HAP-1 (cell line): ENCODE measurements at regions not wholly inside any gene's neighbourhood (a gene's known extent, or its start where the extent isn't known, plus 50 kb on each side); places are given as distances from the start of the nearest gene placed in this dataset.

ENCODE experiments used
- DNase-seq, 2 experiments: peaks; one replicate each; pipeline ENCODE4 v3.0.0-alpha.2; 2016 to 2020; ENCODE audit warnings: low spot score in 2 of 2
- H3K27me3 ChIP-seq: fragments of 250-450 bp; sonication (Bioruptor Pico); 2 replicates; pipeline ENCODE4 v1.5.1; 2020; ENCODE audit warnings: low read depth, mild to moderate bottlenecking, moderate library complexity
- H3K36me3 ChIP-seq: fragments of 250-450 bp; sonication (Bioruptor Pico); replicated peaks from 2 replicates; pipeline ENCODE4 v1.5.1; 2020; ENCODE audit warnings: mild to moderate bottlenecking
- H3K4me1 ChIP-seq: fragments of 250-450 bp; sonication (Bioruptor Pico); 2 replicates; pipeline ENCODE4 v1.5.1; 2020; ENCODE audit warnings: mild to moderate bottlenecking
- H3K4me3 ChIP-seq: fragments of 250-450 bp; sonication (Bioruptor Pico); 2 replicates; pipeline ENCODE4 v1.5.1; 2020; ENCODE audit warnings: mild to moderate bottlenecking, moderate library complexity
- H3K9me3 ChIP-seq: fragments of 250-450 bp; sonication (Bioruptor Pico); 2 replicates; pipeline ENCODE4 v1.5.1; 2020; ENCODE audit warnings: mild to moderate bottlenecking, moderate library complexity
- in situ Hi-C: fragments of 300-500 bp; cut with MboI; formaldehyde crosslinking; loops from 3 replicates; pipeline ENCODE4 v1.14.3; 2020; ENCODE audit warnings: low sequenced_read_pairs, inconsistent platforms, mixed read lengths

DNA sequence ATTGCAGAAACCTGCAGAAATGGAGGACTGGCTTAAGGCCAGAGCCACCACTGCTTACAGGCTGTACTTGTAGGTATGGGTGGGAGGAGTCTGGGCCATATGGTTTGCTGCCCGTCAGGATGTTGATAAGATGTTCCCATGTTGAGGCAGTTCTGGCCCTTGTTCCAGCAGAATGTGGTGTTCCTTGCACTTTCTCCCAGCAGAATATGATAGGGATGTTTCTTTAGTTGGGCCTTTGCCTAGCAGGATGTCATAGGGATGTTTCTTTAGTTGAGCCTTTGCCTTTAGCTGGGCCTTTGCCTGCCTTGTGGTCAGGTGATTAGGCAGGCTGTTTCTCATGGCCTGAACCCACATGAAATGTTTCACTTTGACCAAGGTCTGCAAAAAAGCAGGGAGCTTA lies 139.1 kb upstream of the PAQR3 start:
- H3K9me3 ChIP-seq: 0 out of 2 replicates have a peak, but pooled peaks cover 4% of the 10 kb centered on the region
- no peaks in the 10 kb centered on the region for H3K27me3 ChIP-seq
- H3K4me3 ChIP-seq: no peak overlapping the region
- in situ Hi-C loops: no loop called here
- peaks cover 5% of the 10 kb centered on the region for H3K4me1 ChIP-seq
- no peak for DNase-seq
- H3K36me3 ChIP-seq: no peaks in the 10 kb centered on the region

DNA sequence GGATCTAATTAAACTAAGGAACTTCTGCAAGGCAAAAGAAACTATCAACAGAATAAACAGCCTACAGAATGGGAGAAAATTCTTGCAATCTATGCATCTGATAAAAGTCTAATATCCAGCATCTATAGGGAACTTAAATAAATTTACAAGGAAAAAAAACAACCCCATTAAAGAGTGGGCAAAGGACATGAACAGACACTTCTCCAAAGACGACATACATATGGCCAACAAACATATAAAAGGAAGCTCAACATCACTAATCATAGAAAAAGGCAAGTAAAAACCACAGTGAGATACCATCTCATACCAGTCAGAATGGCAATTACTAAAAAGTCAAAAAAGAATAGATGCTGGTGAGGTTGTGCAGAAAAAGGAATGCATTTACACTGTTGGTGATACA lies 134.8 kb upstream of the PAQR3 start:
- in situ Hi-C loops: no loop called here
- H3K27me3 ChIP-seq: no peaks in the 10 kb centered on the region
- no peaks in the 10 kb centered on the region for H3K36me3 ChIP-seq
- H3K4me3 ChIP-seq: no peak overlapping the region
- DNase-seq: no peak
- H3K9me3 ChIP-seq: no peaks in the 10 kb centered on the region
- H3K4me1 ChIP-seq: no peaks in the 10 kb centered on the region

DNA sequence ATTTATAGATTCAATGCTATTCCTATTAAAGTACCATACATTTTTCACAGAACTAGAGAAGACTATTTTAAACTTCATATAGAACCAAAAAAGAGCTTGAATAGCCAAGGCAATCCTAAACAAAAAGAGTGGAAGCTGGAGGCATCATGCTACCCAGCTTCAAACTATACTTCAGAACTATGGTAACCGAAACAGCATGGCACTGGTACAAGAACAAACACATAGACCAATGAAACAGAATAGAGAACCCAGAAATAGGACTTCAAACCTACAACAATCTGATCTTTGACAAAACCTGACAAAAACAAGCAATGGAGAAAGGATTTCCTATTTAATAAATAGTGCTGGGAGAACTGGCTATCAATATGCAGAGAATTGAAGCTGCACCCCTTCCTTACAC lies 134.2 kb upstream of the PAQR3 start:
- DNase-seq: no peak
- H3K27me3 ChIP-seq: no peaks in the 10 kb centered on the region
- no peaks in the 10 kb centered on the region for H3K36me3 ChIP-seq
- H3K9me3 ChIP-seq: no peaks in the 10 kb centered on the region
- H3K4me1 ChIP-seq: no peaks in the 10 kb centered on the region
- in situ Hi-C loops: no loop called here
- H3K4me3 ChIP-seq: no peak overlapping the region

DNA sequence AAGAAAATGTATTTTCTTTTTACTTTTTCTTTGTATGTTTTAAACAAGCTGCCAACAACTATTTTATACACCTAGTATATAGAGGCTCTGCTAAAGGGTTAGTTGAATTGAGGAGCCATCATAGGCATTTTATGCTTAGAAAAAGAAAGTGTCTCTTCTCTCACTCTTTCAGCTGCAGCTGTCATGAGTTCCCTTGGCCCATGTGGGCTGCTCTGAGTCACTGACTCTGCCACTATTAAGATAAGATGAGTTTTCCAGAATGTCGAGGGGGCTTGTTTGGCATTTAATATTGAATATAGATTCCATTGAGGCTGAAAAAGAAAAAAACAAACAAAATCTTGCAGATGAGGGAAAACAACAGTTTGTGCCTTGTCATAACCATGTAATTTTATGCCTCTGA lies 126.0 kb upstream of the PAQR3 start:
- Histone ChIP-seq H3K36me3 (no peaks in the 10 kb centered on the region), H3K27me3 (no peaks in the 10 kb centered on the region), H3K4me1 (no peaks in the 10 kb centered on the region), H3K4me3 (no peak overlapping the region), H3K9me3 (no peaks in the 10 kb centered on the region)
- in situ Hi-C loops: no loop called here
- DNase-seq: no peak

DNA sequence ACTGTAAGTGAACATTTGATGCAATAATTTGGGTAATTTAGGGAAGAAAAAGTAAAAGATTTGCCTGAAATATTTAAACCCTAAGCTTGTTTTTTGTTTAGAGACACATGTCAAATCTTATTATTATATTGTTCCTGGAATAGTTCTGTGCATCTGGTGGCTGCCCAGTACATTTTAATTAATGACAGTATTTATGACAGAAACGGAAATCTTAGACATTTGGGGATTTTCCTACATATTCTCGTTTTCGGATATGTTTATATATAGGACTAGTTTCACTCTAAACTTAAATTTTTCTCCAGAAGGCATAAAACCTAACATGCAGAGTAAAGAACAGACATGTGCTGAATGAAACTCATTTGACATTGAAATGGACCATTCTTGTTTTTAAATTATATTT lies 125.6 kb upstream of the PAQR3 start:
- H3K4me1 ChIP-seq: no peaks in the 10 kb centered on the region
- no peaks in the 10 kb centered on the region for H3K36me3 ChIP-seq
- no peaks in the 10 kb centered on the region for H3K27me3 ChIP-seq
- H3K9me3 ChIP-seq: no peaks in the 10 kb centered on the region
- DNase-seq: no peak
- in situ Hi-C loops: no loop called here
- H3K4me3 ChIP-seq: no peak overlapping the region

DNA sequence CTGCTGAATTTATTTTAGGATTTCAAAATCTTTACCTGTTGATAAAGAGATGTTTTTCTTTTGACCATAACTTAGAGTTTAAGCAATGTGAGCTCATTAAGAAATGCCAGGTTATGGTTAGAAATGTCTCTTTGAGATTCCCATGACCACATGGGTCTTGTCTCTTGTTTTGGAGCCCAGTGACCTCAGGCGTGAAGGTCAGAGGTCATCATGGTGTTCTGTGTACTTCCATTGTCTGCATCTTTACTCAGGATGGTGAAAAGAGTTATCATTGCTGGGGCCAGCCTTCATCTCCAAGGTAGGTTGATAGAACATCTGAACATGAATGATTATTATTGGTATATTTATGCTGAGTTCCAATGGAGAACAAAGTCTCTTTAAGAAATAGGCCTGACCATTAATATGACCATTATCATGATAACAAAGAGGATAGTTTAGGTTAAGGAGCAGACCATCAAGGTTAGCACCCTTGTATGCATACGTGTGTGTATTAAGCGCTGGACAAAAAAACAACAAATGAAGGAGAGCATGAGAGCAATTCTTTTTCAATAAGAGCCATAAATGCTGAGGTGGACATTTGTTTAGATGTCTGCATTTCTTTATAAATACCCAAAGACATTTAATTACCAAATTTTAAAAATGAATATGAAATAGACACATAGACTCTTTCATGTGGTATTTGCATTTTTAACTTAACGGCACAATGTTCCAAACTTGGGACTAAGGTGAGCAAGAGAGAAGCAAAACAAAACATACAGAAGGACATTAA lies 120.6 kb upstream of the PAQR3 start:
- Histone ChIP-seq H3K27me3 (no peaks in the 10 kb centered on the region), H3K4me3 (no peak overlapping the region), H3K9me3 (no peaks in the 10 kb centered on the region), H3K4me1 (no peaks in the 10 kb centered on the region), H3K36me3 (no peaks in the 10 kb centered on the region)
- DNase-seq: no peak
- in situ Hi-C loops: no loop called here

- Histone ChIP-seq H3K4me1 (no peaks in the 10 kb centered on the region), H3K36me3 (no peaks in the 10 kb centered on the region), H3K27me3 (no peaks in the 10 kb centered on the region), H3K4me3 (no peak overlapping the region), H3K9me3 (no peaks in the 10 kb centered on the region)
- in situ Hi-C loops: no loop called here
- DNase-seq: no peak
Measured at GRCh38 chr4:79057772-79058171, 118.5 kb upstream of the PAQR3 start.

- no peak for DNase-seq
- in situ Hi-C loops: no loop called here
- Histone ChIP-seq H3K27me3 (no peaks in the 10 kb centered on the region), H3K36me3 (no peaks in the 10 kb centered on the region), H3K4me3 (no peak overlapping the region), H3K4me1 (no peaks in the 10 kb centered on the region), H3K9me3 (no peaks in the 10 kb centered on the region)
Measured at GRCh38 chr4:79053754-79054153, 114.5 kb upstream of the PAQR3 start.

GRCh38 chr4:79050541-79050880 lies 111.3 kb upstream of the PAQR3 start:
- H3K4me1 ChIP-seq: no peaks in the 10 kb centered on the region
- no peaks in the 10 kb centered on the region for H3K9me3 ChIP-seq
- no peak for DNase-seq
- H3K36me3 ChIP-seq: no peaks in the 10 kb centered on the region
- H3K27me3 ChIP-seq: no peaks in the 10 kb centered on the region
- in situ Hi-C loops: no loop called here
- no peak overlapping the region for H3K4me3 ChIP-seq

DNA sequence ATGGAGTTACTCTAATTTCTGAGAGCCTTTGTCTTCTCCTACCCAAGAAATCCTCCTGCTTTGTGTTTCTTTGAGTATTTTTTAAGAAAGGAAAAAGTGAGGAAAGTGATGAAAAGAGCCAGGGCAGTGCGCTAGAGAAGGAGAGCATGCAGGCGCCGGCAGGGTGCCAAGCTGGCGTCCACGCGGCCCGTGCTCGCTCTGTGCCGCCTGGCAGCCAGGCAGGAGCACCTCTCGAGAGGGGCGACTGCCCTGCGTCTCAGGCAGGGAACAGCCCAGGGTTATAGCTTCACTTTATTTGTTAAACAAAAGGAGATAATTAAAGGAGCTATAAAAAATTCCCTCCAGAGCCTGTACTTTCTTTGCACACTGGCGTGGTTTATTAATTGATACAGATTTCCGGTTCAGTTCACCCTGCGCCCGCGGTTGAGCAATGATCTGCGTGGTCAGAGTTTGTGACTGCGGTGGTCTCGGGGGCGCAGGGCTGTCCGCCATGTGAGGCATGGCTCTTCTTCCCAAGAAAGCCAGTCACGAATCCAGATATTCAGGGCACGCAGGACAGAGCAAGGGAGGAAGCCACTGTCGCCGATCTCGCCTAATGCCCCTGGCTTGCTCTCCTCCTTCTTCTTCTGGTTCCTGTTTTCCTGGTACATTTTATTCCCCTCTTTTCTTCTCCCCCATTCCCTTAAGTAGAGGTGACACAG lies 110.8 kb upstream of the PAQR3 start:
- Histone ChIP-seq H3K4me1 (no peaks in the 10 kb centered on the region), H3K9me3 (no peaks in the 10 kb centered on the region), H3K27me3 (no peaks in the 10 kb centered on the region), H3K4me3 (no peak overlapping the region), H3K36me3 (no peaks in the 10 kb centered on the region)
- in situ Hi-C loops: no loop called here
- no peak for DNase-seq

DNA sequence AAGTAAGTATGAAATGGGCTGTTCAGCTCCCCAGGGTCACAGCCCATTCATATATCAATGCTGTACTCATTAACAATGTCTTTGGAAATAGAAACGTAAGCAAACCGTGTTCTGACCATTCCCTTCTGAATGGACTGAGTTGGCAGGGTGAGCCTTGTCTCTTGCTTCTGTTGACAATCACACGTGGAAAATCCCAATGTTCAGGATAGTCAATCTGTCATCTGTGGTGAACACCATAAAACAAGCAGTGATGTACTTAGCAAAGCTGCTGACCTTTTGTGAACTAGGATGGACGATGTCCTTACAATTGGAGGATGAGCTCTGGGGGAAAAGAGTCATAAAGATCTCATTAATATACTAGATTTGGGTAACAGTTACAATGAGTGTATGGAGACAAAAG lies 109.6 kb upstream of the PAQR3 start:
- no peak for DNase-seq
- in situ Hi-C loops: no loop called here
- H3K4me1 ChIP-seq: peaks cover 3% of the 10 kb centered on the region; the same call in 1 of the 2 replicates
- H3K9me3 ChIP-seq: no peaks in the 10 kb centered on the region
- H3K36me3 ChIP-seq: no peaks in the 10 kb centered on the region
- no peak overlapping the region for H3K4me3 ChIP-seq
- H3K27me3 ChIP-seq: no peaks in the 10 kb centered on the region

DNA sequence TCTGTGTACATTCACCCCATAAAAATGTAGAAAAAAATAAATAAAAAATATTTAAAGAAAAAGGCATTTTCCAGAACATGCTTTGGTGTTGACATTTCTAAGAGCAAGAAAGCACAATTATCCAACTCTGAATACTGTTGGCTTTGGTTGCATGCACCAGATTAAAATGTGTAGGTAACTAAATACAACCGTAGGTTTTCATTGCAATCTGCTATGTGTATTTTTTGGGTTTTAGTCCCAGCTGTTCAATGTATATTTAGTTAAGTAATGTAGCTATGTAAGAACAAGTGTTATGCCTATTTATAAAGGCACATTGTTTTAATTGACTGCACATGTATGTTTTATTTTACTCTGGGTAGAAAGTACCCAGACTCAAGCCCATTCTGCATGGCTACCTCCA lies 108.1 kb upstream of the PAQR3 start:
- in situ Hi-C loops: no loop called here

GRCh38 chr4:79046016-79046592 lies 106.9 kb upstream of the PAQR3 start:
- H3K36me3 ChIP-seq: no peaks in the 10 kb centered on the region
- peaks cover 3% of the 10 kb centered on the region; the same call in 1 of the 2 replicates for H3K4me1 ChIP-seq
- H3K27me3 ChIP-seq: no peaks in the 10 kb centered on the region
- in situ Hi-C loops: no loop called here
- DNase-seq: no peak
- no peaks in the 10 kb centered on the region for H3K9me3 ChIP-seq
- no peak overlapping the region for H3K4me3 ChIP-seq

More for the DNA sequence above, 108.1 kb upstream of the PAQR3 start:
- no peaks in the 10 kb centered on the region for H3K36me3 ChIP-seq
- H3K4me3 ChIP-seq: no peak overlapping the region
- no peak for DNase-seq
- peaks cover 3% of the 10 kb centered on the region; the same call in 1 of the 2 replicates for H3K4me1 ChIP-seq
- H3K9me3 ChIP-seq: no peaks in the 10 kb centered on the region
- H3K27me3 ChIP-seq: no peaks in the 10 kb centered on the region

DNA sequence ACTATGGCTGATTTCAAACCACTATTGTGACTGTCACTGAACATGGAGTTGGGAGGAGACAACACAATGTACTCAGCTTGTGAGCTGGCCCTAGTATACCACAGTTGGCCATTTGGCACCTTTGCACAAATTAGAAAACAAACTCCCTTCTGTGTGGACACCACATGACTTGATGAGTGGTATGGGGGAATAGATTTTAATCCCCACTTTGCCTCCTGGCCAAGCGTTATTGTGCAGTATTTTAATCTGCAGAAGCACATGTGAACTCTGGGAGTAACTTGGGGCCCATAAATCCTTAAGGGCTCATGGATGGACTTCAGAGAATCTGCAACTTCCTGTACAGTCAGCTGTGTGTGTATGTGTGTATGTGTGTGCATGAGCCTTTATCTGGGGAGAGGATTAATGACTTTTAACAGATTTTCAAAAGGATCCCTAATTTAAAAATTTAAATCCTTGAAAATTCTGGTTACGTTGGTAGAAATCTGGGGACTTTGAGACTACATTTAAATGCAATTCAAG lies 105.0 kb upstream of the PAQR3 start:
- Histone ChIP-seq H3K27me3 (no peaks in the 10 kb centered on the region), H3K4me1 (peaks cover 3% of the 10 kb centered on the region; the same call in 1 of the 2 replicates), H3K9me3 (no peaks in the 10 kb centered on the region), H3K4me3 (no peak overlapping the region), H3K36me3 (no peaks in the 10 kb centered on the region)
- DNase-seq: no peak
- in situ Hi-C loops: no loop called here
